ENCODE measurements at regions not wholly inside any gene's neighbourhood (a gene's known extent, or its start where the extent isn't known, plus 50 kb on each side); places are given as distances from the start of the nearest gene placed in this dataset.

GRCh38 chr2:12486205-12487118, 230.3 kb upstream of the TRIB2 start:
- WGBS, 4 donors, result 56 to 70% (median 67%) methylated on average over 9 of the region's 9 CpGs
- ATAC-seq, result peak; percentile 26 to 63 (median 54)
- Histone ChIP-seq H3K36me3 (no peaks in the 10 kb centered on the region), H3K4me3 (no peak overlapping the region), H3K9me3 (peaks cover 0 to 9% (median 0%) of the 10 kb centered on the region in 12 donors), H3K4me1 (peaks cover 0 to 43% (median 25%) of the 10 kb centered on the region in 12 donors), H3K27ac (peak overlapping the region in 2 of 12 donors; percentile 6 to 10), H3K27me3 (no peaks in the 10 kb centered on the region)
- TF ChIP-seq POLR2A (IDR thresholded peaks at IDR 0.05) (no peak), CTCF (IDR thresholded peaks at IDR 0.05) (no peak)
- DNase-seq, result no peak
- intact Hi-C loops (cut with DNase I), result loop anchor here in 1 of 10 donors (10.0 kb wide), 1 partner anchor 228 kb away; the partner anchor contains the start of gene TRIB2

- H3K9me3 ChIP-seq, result peaks cover 0 to 9% (median 0%) of the 10 kb centered on the region in 12 donors
- peaks cover 0 to 43% (median 25%) of the 10 kb centered on the region in 12 donors for H3K4me1 ChIP-seq
- TF ChIP-seq POLR2A (IDR thresholded peaks at IDR 0.05) (no peak), CTCF (IDR thresholded peaks at IDR 0.05) (no peak)
- DNase-seq (no peak), ATAC-seq (no peak)
- peak overlapping the region in 1 of 12 donors; percentile 35 for H3K27ac ChIP-seq
- no peaks in the 10 kb centered on the region for H3K36me3 ChIP-seq
- WGBS, 4 donors, result 85 to 90% (median 88%) methylated on average over 8 of the region's 8 CpGs
- no peaks in the 10 kb centered on the region for H3K27me3 ChIP-seq
- H3K4me3 ChIP-seq, result no peak overlapping the region
- intact Hi-C loops (cut with DNase I), result loop anchor here in 1 of 10 donors (10.0 kb wide), 1 partner anchor 227 kb away; the partner anchor contains the start of gene TRIB2
Measured at GRCh38 chr2:12487253-12488004, 229.3 kb upstream of the TRIB2 start.

- no peak overlapping the region for H3K4me3 ChIP-seq
- H3K36me3 ChIP-seq, result no peaks in the 10 kb centered on the region
- ATAC-seq, result peak in 1 of 4 donors; percentile 28
- H3K9me3 ChIP-seq, result peaks cover 0 to 5% (median 0%) of the 10 kb centered on the region in 12 donors
- H3K4me1 ChIP-seq, result peaks cover 0 to 51% (median 29%) of the 10 kb centered on the region in 12 donors
- TF ChIP-seq CTCF (IDR thresholded peaks at IDR 0.05), result no peak
- no peak for TF ChIP-seq POLR2A (IDR thresholded peaks at IDR 0.05)
- intact Hi-C loops (cut with DNase I), result loop anchor here in 1 of 10 donors (10.0 kb wide), 1 partner anchor 226 kb away; the partner anchor contains the start of gene TRIB2
- no peak for DNase-seq
- H3K27ac ChIP-seq, result peak overlapping the region in 1 of 12 donors; percentile 35
- WGBS, 4 donors, result 62 to 70% (median 66%) methylated on average over 12 of the region's 12 CpGs
- no peaks in the 10 kb centered on the region for H3K27me3 ChIP-seq
Measured at GRCh38 chr2:12488352-12489318, 228.1 kb upstream of the TRIB2 start.
